ENCODE measurements at regions not wholly inside any gene's neighbourhood (a gene's known extent, or its start where the extent isn't known, plus 50 kb on each side); places are given as distances from the start of the nearest gene placed in this dataset.

DNA sequence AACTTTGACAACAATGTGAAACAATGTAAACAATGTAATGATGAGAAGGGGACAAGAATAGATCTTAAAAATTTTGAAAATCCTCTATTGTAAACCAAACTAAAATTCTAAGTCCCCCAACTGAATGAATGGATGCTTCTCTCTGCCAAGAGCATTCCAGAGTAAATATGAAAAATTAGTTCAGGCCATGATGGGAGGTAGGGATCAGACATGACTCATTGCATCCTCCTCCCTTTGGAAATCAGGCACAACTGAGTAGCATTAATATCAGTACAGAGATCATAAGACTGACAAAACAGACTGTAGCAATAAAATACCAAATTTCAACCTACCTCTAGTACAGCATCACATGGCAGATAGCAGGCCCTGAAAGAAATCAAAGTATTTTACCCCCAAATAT lies 559.9 kb downstream of the C12orf50 start:
- TF ChIP-seq POLR2A (IDR thresholded peaks at IDR 0.05; ENCODE audit: low read depth, low read length) (no peak), PAX5 (IDR thresholded peaks at IDR 0.05; ENCODE audit: insufficient read depth, low read length, severe bottlenecking) (no peak), SPI1 (IDR thresholded peaks at IDR 0.05; ENCODE audit: low read depth, low read length) (no peak), TAF1 (IDR thresholded peaks at IDR 0.05; ENCODE audit: low read depth, low read length) (no peak), POU2F2 (IDR thresholded peaks at IDR 0.05; ENCODE audit: low read depth, low read length) (no peak), POLR2AphosphoS5 (IDR thresholded peaks at IDR 0.05; ENCODE audit: low read depth, low read length) (no peak)

Measured in GM12891 (cell line).